ENCODE measurements at regions not wholly inside any gene's neighbourhood (a gene's known extent, or its start where the extent isn't known, plus 50 kb on each side); places are given as distances from the start of the nearest gene placed in this dataset.

- H4K20me1 ChIP-seq (ENCODE audit: insufficient read depth, low read length, poor library complexity, severe bottlenecking), result no peaks in the 10 kb centered on the region
- TF ChIP-seq EZH2phosphoT487 (IDR thresholded peaks at IDR 0.05; ENCODE audit: borderline replicate concordance) (no peak), CTCF (conservative IDR thresholded peaks at IDR 0.05; ENCODE audit: low read length) (no peak)
- no peak overlapping the region for H3K9ac ChIP-seq (ENCODE audit: low read depth, low read length, poor library complexity, severe bottlenecking)
- H2AFZ ChIP-seq (ENCODE audit: low read length), result no peak overlapping the region
- no peak overlapping the region for H3K4me3 ChIP-seq (ENCODE audit: low read length, poor library complexity, severe bottlenecking)
- H3K79me2 ChIP-seq (ENCODE audit: insufficient read depth, low read length), result no peaks in the 10 kb centered on the region
- no peak overlapping the region for H3K4me2 ChIP-seq (ENCODE audit: low read depth, low read length, poor library complexity, severe bottlenecking)
- no peaks in the 10 kb centered on the region for H3K9me2 ChIP-seq (replicated peaks; ENCODE audit: low read depth, low read length)
- H3F3A ChIP-seq (ENCODE audit: low read depth), result no peaks in the 10 kb centered on the region
- no peaks in the 10 kb centered on the region for H3K9me3 ChIP-seq (ENCODE audit: insufficient read depth, low read depth, low read length)
- H3K36me3 ChIP-seq (ENCODE audit: insufficient read depth, low read length), result no peaks in the 10 kb centered on the region
- H3K4me1 ChIP-seq (ENCODE audit: insufficient read depth, low read length, poor library complexity, severe bottlenecking), result no peaks in the 10 kb centered on the region
- no peaks in the 10 kb centered on the region for H3K27me3 ChIP-seq (ENCODE audit: insufficient read depth, low read length, poor library complexity, severe bottlenecking)
Measured at GRCh38 chr9:85212209-85212608, 529.5 kb downstream of the AGTPBP1 start.

GRCh38 chr9:85208666-85209065, 533.1 kb downstream of the AGTPBP1 start:
- H3K4me1 ChIP-seq (ENCODE audit: insufficient read depth, low read length, poor library complexity, severe bottlenecking), result no peaks in the 10 kb centered on the region
- H3K4me2 ChIP-seq (ENCODE audit: low read depth, low read length, poor library complexity, severe bottlenecking), result no peak overlapping the region
- no peaks in the 10 kb centered on the region for H3F3A ChIP-seq (ENCODE audit: low read depth)
- H3K9ac ChIP-seq (ENCODE audit: low read depth, low read length, poor library complexity, severe bottlenecking), result no peak overlapping the region
- no peaks in the 10 kb centered on the region for H3K27me3 ChIP-seq (ENCODE audit: insufficient read depth, low read length, poor library complexity, severe bottlenecking)
- H3K9me2 ChIP-seq (replicated peaks; ENCODE audit: low read depth, low read length), result no peaks in the 10 kb centered on the region
- no peak for TF ChIP-seq EZH2phosphoT487 (IDR thresholded peaks at IDR 0.05; ENCODE audit: borderline replicate concordance)
- no peak for TF ChIP-seq CTCF (conservative IDR thresholded peaks at IDR 0.05; ENCODE audit: low read length)
- H3K9me3 ChIP-seq (ENCODE audit: insufficient read depth, low read depth, low read length), result 0 out of 2 replicates have a peak, but pooled peaks cover 3% of the 10 kb centered on the region
- no peak overlapping the region for H2AFZ ChIP-seq (ENCODE audit: low read length)
- H4K20me1 ChIP-seq (ENCODE audit: insufficient read depth, low read length, poor library complexity, severe bottlenecking), result no peaks in the 10 kb centered on the region
- H3K36me3 ChIP-seq (ENCODE audit: insufficient read depth, low read length), result no peaks in the 10 kb centered on the region
- H3K79me2 ChIP-seq (ENCODE audit: insufficient read depth, low read length), result no peaks in the 10 kb centered on the region
- H3K4me3 ChIP-seq (ENCODE audit: low read length, poor library complexity, severe bottlenecking), result no peak overlapping the region

- Histone ChIP-seq H3K9me2 (replicated peaks; ENCODE audit: low read depth, low read length) (no peaks in the 10 kb centered on the region), H3K36me3 (ENCODE audit: insufficient read depth, low read length) (no peaks in the 10 kb centered on the region), H3K4me1 (ENCODE audit: insufficient read depth, low read length, poor library complexity, severe bottlenecking) (no peaks in the 10 kb centered on the region), H3K4me2 (ENCODE audit: low read depth, low read length, poor library complexity, severe bottlenecking) (no peak overlapping the region), H2AFZ (ENCODE audit: low read length) (no peak overlapping the region), H3K4me3 (ENCODE audit: low read length, poor library complexity, severe bottlenecking) (no peak overlapping the region), H3K79me2 (ENCODE audit: insufficient read depth, low read length) (no peaks in the 10 kb centered on the region), H4K20me1 (ENCODE audit: insufficient read depth, low read length, poor library complexity, severe bottlenecking) (no peaks in the 10 kb centered on the region), H3K27me3 (ENCODE audit: insufficient read depth, low read length, poor library complexity, severe bottlenecking) (no peaks in the 10 kb centered on the region), H3K9ac (ENCODE audit: low read depth, low read length, poor library complexity, severe bottlenecking) (no peak overlapping the region), H3K9me3 (ENCODE audit: insufficient read depth, low read depth, low read length) (0 out of 2 replicates have a peak, but pooled peaks cover 3% of the 10 kb centered on the region), H3F3A (ENCODE audit: low read depth) (no peaks in the 10 kb centered on the region)
- TF ChIP-seq CTCF (conservative IDR thresholded peaks at IDR 0.05; ENCODE audit: low read length) (no peak), EZH2phosphoT487 (IDR thresholded peaks at IDR 0.05; ENCODE audit: borderline replicate concordance) (no peak)
Measured at GRCh38 chr9:85204176-85204575, 534.6 kb downstream of the NTRK2 start.

Data from Loucy (cell line).